ENCODE measurements at regions not wholly inside any gene's neighbourhood (a gene's known extent, or its start where the extent isn't known, plus 50 kb on each side); places are given as distances from the start of the nearest gene placed in this dataset.

GRCh38 chr13:34506796-34507195 is 435.3 kb upstream of the NBEA start:
- no peak overlapping the region for H3K27ac ChIP-seq (ENCODE audit: low read depth in 1 of 2, low read length in 2 of 2)
- no peaks in the 10 kb centered on the region for H3K36me3 ChIP-seq (ENCODE audit: insufficient read depth, low read length)
- Mint-ChIP-seq H3K36me3 (ENCODE audit: low read depth) (no peaks in the 10 kb centered on the region), H3K4me3 (no peak overlapping the region), H3K27ac (no peak overlapping the region), H3K9me3 (peaks cover 8% of the 10 kb centered on the region), H3K4me1 (ENCODE audit: low read depth) (no peaks in the 10 kb centered on the region), H3K27me3 (no peaks in the 10 kb centered on the region)
- no peak for TF ChIP-seq CTCF (IDR thresholded peaks at IDR 0.05)
- H3K4me1 ChIP-seq (ENCODE audit: insufficient read depth, low read length): no peaks in the 10 kb centered on the region
- ChIA-PET CTCF (no interaction called here), POLR2A (no interaction called here)
- DNase-seq (no peak), ATAC-seq (ENCODE audit: poor library complexity) (no peak)
- H3K9me3 ChIP-seq (ENCODE audit: control insufficient read depth in 1 of 2, insufficient read depth in 1 of 2, low read length in 2 of 2): peaks cover 0 to 5% of the 10 kb centered on the region in 2 experiments
- no peaks in the 10 kb centered on the region for H3K27me3 ChIP-seq (ENCODE audit: control insufficient read depth in 1 of 2, insufficient read depth in 2 of 2, low read length in 2 of 2)
- no peak overlapping the region for H3K4me3 ChIP-seq (ENCODE audit: low read length)
- intact Hi-C loops (cut with DNase I, micrococcal nuclease): no loop called here

GRCh38 chr13:34507630-34508029 is 434.4 kb upstream of the NBEA start:
- H3K27ac ChIP-seq (ENCODE audit: low read depth in 1 of 2, low read length in 2 of 2): no peak overlapping the region
- H3K27ac Mint-ChIP-seq: no peak overlapping the region
- peaks cover 8% of the 10 kb centered on the region for H3K9me3 Mint-ChIP-seq
- H3K9me3 ChIP-seq (ENCODE audit: control insufficient read depth in 1 of 2, insufficient read depth in 1 of 2, low read length in 2 of 2): peaks cover 0 to 5% of the 10 kb centered on the region in 2 experiments
- H3K4me3 ChIP-seq (ENCODE audit: low read length): no peak overlapping the region
- ATAC-seq (ENCODE audit: poor library complexity): no peak
- no peaks in the 10 kb centered on the region for H3K4me1 ChIP-seq (ENCODE audit: insufficient read depth, low read length)
- no peaks in the 10 kb centered on the region for H3K36me3 Mint-ChIP-seq (ENCODE audit: low read depth)
- ChIA-PET CTCF (no interaction called here), POLR2A (no interaction called here)
- TF ChIP-seq CTCF (IDR thresholded peaks at IDR 0.05): no peak
- DNase-seq: no peak
- no peaks in the 10 kb centered on the region for H3K4me1 Mint-ChIP-seq (ENCODE audit: low read depth)
- no peak overlapping the region for H3K4me3 Mint-ChIP-seq
- H3K27me3 Mint-ChIP-seq: no peaks in the 10 kb centered on the region
- intact Hi-C loops (cut with DNase I, micrococcal nuclease): no loop called here
- no peaks in the 10 kb centered on the region for H3K27me3 ChIP-seq (ENCODE audit: control insufficient read depth in 1 of 2, insufficient read depth in 2 of 2, low read length in 2 of 2)
- no peaks in the 10 kb centered on the region for H3K36me3 ChIP-seq (ENCODE audit: insufficient read depth, low read length)

DNA sequence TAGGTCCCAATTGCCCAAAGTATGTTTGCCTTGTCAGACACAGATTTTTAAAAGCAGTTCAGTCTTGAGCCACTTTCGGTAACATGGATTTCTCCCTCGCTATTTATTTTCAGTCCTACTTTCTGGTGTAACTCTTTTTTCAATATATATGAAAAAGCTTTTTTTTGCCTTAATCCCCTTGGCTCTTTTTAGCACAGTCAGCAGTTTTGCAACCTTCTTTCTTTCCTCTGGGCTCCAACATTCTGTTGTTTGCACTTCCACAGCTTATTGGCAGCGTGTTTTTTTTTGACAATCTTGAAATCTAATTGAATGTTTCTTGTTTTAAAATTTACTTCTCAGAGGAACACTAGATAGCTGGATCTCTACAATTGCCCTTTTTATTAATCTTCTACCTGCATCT is 429.3 kb upstream of the NBEA start:
- Histone ChIP-seq H3K9me3 (ENCODE audit: control insufficient read depth in 1 of 2, insufficient read depth in 1 of 2, low read length in 2 of 2) (peaks cover 0 to 4% of the 10 kb centered on the region in 2 experiments), H3K36me3 (ENCODE audit: insufficient read depth, low read length) (no peaks in the 10 kb centered on the region), H3K27ac (ENCODE audit: low read depth in 1 of 2, low read length in 2 of 2) (no peak overlapping the region), H3K4me1 (ENCODE audit: insufficient read depth, low read length) (no peaks in the 10 kb centered on the region), H3K4me3 (ENCODE audit: low read length) (no peak overlapping the region), H3K27me3 (ENCODE audit: control insufficient read depth in 1 of 2, insufficient read depth in 2 of 2, low read length in 2 of 2) (no peaks in the 10 kb centered on the region)
- Mint-ChIP-seq H3K4me1 (ENCODE audit: low read depth) (no peaks in the 10 kb centered on the region), H3K27ac (no peak overlapping the region), H3K9me3 (no peaks in the 10 kb centered on the region), H3K27me3 (no peaks in the 10 kb centered on the region), H3K36me3 (ENCODE audit: low read depth) (no peaks in the 10 kb centered on the region), H3K4me3 (no peak overlapping the region)
- no peak for TF ChIP-seq CTCF (IDR thresholded peaks at IDR 0.05)
- intact Hi-C loops (cut with DNase I, micrococcal nuclease): no loop called here
- ChIA-PET CTCF (no interaction called here), POLR2A (no interaction called here)
- ATAC-seq (ENCODE audit: poor library complexity) (no peak), DNase-seq (no peak)
